OCI-LY7 (cell line): ENCODE measurements at regions not wholly inside any gene's neighbourhood (a gene's known extent, or its start where the extent isn't known, plus 50 kb on each side); places are given as distances from the start of the nearest gene placed in this dataset.

Source experiments
- BruUV-seq: library from RNA; stranded (reverse); fragments of 400-500 nt; replicated peaks from 2 replicates; lab custom pipeline; 2021; lab: Mats Ljungman, UMichigan
- CTCF ChIA-PET: fragments of 300-600 bp; sonication (Branson Sonifier 250); formaldehyde crosslinking; loops from one replicate; lab custom pipeline; 2022; ENCODE audit warnings: antibody characterized with exemption; ENCODE audit not compliant: unreplicated experiment; lab: Charles Lee
- POLR2A ChIA-PET: fragments of 300-600 bp; sonication (Branson Sonifier 250); formaldehyde crosslinking; loops from one replicate; lab custom pipeline; 2022; ENCODE audit warnings: antibody characterized with exemption; lab: Charles Lee
- DNase-seq: peaks from one replicate; pipeline ENCODE4 v3.0.0-alpha.2; 2015; ENCODE audit warnings: low spot score
- H2AFZ ChIP-seq: fragments of 200-600 bp; sonication (generic), shearing (Covaris generic); 2 replicates; pipeline ENCODE4 v1.6.1; 2014; ENCODE audit warnings: mild to moderate bottlenecking, antibody characterized with exemption, low read length, moderate library complexity
- H3K27ac ChIP-seq: fragments of 200-600 bp; sonication (generic); 2 replicates; pipeline ENCODE4 v1.5.1; 2014; ENCODE audit warnings: mixed run types, low read depth, mild to moderate bottlenecking, moderate library complexity, low read length, inconsistent platforms; ENCODE audit not compliant: poor library complexity, severe bottlenecking
- H3K36me3 ChIP-seq: fragments of 200-600 bp; sonication (generic); 2 replicates; pipeline ENCODE4 v1.6.1; 2014; ENCODE audit warnings: mild to moderate bottlenecking, antibody characterized with exemption, low read length, moderate library complexity, mixed read lengths; ENCODE audit not compliant: insufficient read depth
- H3K4me1 ChIP-seq: fragments of 200-600 bp; sonication (generic); 2 replicates; pipeline ENCODE4 v1.5.1; 2014; ENCODE audit warnings: mild to moderate bottlenecking, low read length; ENCODE audit not compliant: insufficient read depth, poor library complexity, severe bottlenecking
- H3K4me2 ChIP-seq: fragments of 200-600 bp; sonication (generic); 2 replicates; pipeline ENCODE4 v1.6.1; 2014; ENCODE audit warnings: mild to moderate bottlenecking, low read length
- H3K4me3 ChIP-seq: fragments of 200-600 bp; sonication (generic); 2 replicates; pipeline ENCODE4 v1.5.1; 2014; ENCODE audit warnings: mild to moderate bottlenecking, low read depth, low read length; ENCODE audit not compliant: poor library complexity, severe bottlenecking
- H3K79me2 ChIP-seq: fragments of 200-600 bp; sonication (generic); 2 replicates; pipeline ENCODE4 v1.6.1; 2016; ENCODE audit warnings: low read depth, mild to moderate bottlenecking, low read length, moderate library complexity, mixed read lengths; ENCODE audit not compliant: insufficient read depth
- H3K9me2 ChIP-seq: fragments of 200-600 bp; sonication (generic); 2 replicates; pipeline ENCODE4 v1.6.1; 2016; ENCODE audit warnings: mild to moderate bottlenecking, low read length, mixed read lengths; ENCODE audit not compliant: insufficient read depth
- H3K9me3 ChIP-seq: fragments of 200-600 bp; sonication (generic); 2 replicates; pipeline ENCODE4 v1.6.1; 2014; ENCODE audit warnings: mild to moderate bottlenecking, mixed run types, low read length, mixed read lengths
- H4K20me1 ChIP-seq: fragments of 200-600 bp; sonication (generic); 2 replicates; pipeline ENCODE4 v1.6.1; 2014; ENCODE audit warnings: mild to moderate bottlenecking, antibody characterized with exemption, low read length, moderate library complexity, mixed read lengths; ENCODE audit not compliant: insufficient read depth
- CTCF ChIP-seq: fragments of 200-600 bp; sonication (generic); conservative IDR thresholded peaks from 2 replicates; pipeline ENCODE4 v1.5.1; 2014; ENCODE audit warnings: mild to moderate bottlenecking, antibody characterized with exemption, low read length, moderate library complexity, mixed read lengths
- EZH2phosphoT487 ChIP-seq: fragments of 200-600 bp; sonication (generic); IDR thresholded peaks from 2 replicates; pipeline ENCODE4 v1.6.1; 2018; ENCODE audit warnings: low read depth, borderline replicate concordance, mild to moderate bottlenecking, mixed run types, antibody characterized with exemption, low read length, moderate library complexity, mixed read lengths
- intact Hi-C: fragments of 100-400 bp; cut with micrococcal nuclease; formaldehyde crosslinking; loops from one replicate; pipeline ENCODE4 v1.10.0; 2022; ENCODE audit not compliant: unreplicated experiment

- ChIA-PET CTCF (interaction anchor here (0.8 to 1.0 kb wide), 2 partner anchors 15 to 67 kb away, joined by 3 read pairs; partner anchors contain the start of gene PITPNM2), POLR2A (interaction anchor here (0.7 to 1.7 kb wide), 8 partner anchors 9 to 628 kb away, joined by 3 to 13 read pairs (median 4); partner anchors contain the start of gene ATP6V0A2)
- Histone ChIP-seq H3K36me3 (no peaks in the 10 kb centered on the region), H3K9me3 (no peaks in the 10 kb centered on the region), H3K9me2 (no peaks in the 10 kb centered on the region), H3K4me2 (peak overlapping the region; percentile 75), H3K4me3 (peak overlapping the region; percentile 47), H2AFZ (peak overlapping the region; percentile 91), H3K27ac (peak overlapping the region; percentile 50), H3K4me1 (peaks cover 30% of the 10 kb centered on the region), H4K20me1 (no peaks in the 10 kb centered on the region), H3K79me2 (no peaks in the 10 kb centered on the region)
- BruUV-seq = no TSS peak
- no peak for TF ChIP-seq CTCF
- no peak for TF ChIP-seq EZH2phosphoT487
- intact Hi-C loops = no loop called here
- DNase-seq = peak; percentile 58
Measured at GRCh38 chr12:123083661-123084571, 67.0 kb downstream of the PITPNM2 start.

- Histone ChIP-seq H3K79me2 (no peaks in the 10 kb centered on the region), H3K36me3 (no peaks in the 10 kb centered on the region), H3K4me3 (no peak overlapping the region), H3K27ac (no peak overlapping the region), H3K4me2 (no peak overlapping the region), H3K9me2 (no peaks in the 10 kb centered on the region), H3K9me3 (no peaks in the 10 kb centered on the region), H2AFZ (no peak overlapping the region), H3K4me1 (peaks cover 42% of the 10 kb centered on the region), H4K20me1 (no peaks in the 10 kb centered on the region)
- no peak for TF ChIP-seq CTCF
- TF ChIP-seq EZH2phosphoT487 = no peak
- DNase-seq = no peak
- BruUV-seq = no TSS peak
- ChIA-PET POLR2A (interaction anchor here (1.0 kb wide), 1 partner anchor 9 kb away, joined by 4 read pairs; no protein-coding TSS in a partner anchor), CTCF (no interaction called here)
- intact Hi-C loops = no loop called here
Measured at GRCh38 chr12:123080634-123081033, 70.3 kb downstream of the PITPNM2 start.
